ENCODE measurements at regions not wholly inside any gene's neighbourhood (a gene's known extent, or its start where the extent isn't known, plus 50 kb on each side); places are given as distances from the start of the nearest gene placed in this dataset.
A peak's percentile ranks its signal among the peaks of the same experiment; 100 is the strongest.
"Not testable (repeated sequence)": the region's sequence is repeated elsewhere in the genome, so short reads cannot be mapped to it uniquely, and the experiment has no call there.

DNA sequence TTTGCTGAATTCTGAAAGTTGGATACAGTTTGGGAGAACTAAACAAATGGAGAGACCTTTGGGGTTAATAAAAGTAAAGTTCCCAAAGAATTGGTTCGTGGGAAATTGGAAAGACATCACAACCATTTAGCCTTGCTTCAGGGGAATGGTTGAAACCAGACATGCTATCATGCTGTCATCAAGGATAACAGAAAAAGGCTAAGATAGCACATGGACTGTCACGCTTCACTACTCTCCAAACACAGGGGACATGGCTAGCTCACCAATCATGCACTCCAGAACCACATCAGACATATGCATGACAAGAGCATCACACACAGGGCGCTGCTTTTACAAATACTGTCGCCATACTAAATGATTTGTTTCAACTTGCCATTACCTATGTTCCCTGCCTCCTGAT is 671.7 kb upstream of the ROBO1 start:
- no peak for DNase-seq

- DNase-seq = no peak
These were observed 666.6 kb upstream of the ROBO1 start for GRCh38 chr3:80434366-80434765.

GRCh38 chr3:80424951-80425350 is 657.2 kb upstream of the ROBO1 start:
- no peak for DNase-seq

DNA sequence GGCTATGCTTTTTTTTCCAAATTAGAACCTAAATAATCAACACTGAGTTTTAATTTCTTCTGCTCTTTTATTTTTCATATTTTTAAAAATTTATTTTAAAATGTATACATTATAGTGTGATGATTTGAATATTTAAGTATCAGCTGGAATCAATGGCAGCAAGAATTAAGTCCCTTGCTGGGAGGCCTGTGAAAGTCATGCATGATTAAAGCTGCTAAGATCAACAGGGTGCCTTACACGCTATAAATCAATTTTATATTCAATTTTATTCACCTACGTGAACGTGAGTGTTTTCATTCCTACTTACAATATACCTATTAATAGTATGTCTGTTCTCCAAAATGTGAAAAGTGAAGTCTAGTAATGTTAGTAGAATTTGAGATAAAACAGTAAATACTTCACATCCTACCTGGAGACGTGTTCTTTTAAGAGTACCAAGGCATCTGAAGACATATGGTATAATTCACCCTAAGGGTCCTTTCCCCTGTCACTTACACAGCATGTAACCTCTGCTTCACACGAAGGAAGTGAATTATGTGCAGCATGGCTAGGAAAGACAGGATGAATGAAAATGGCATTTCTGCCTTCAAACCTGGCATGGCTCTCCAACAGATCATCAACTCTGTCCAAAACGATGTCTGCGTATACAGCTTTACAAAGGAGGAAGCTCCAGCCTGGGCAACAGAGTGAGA is 640.4 kb upstream of the ROBO1 start:
- no peak for DNase-seq

- no peak for DNase-seq
These were observed 637.8 kb upstream of the ROBO1 start for GRCh38 chr3:80405618-80406017.

- DNase-seq = no peak
These were observed 627.2 kb upstream of the ROBO1 start for GRCh38 chr3:80395023-80395422.

DNA sequence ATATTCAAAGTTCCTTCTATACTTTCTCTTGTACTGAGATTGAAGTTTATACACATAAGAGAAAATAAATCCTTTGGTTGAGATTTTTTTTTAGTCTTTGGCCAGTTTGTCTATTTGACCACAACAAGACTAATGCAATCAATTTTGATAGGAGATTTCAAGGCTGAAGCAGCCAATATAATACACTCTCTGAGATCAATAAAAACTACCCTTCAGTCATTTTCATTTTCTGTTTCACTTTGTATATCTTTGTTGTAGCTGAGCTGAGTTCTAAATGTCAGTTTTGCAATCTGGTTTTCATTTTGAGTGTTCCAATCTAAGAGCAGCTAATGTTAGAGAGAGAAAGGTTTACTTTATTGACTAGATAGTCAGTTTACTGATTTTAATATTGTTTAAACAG is 623.8 kb upstream of the ROBO1 start:
- no peak for DNase-seq

DNA sequence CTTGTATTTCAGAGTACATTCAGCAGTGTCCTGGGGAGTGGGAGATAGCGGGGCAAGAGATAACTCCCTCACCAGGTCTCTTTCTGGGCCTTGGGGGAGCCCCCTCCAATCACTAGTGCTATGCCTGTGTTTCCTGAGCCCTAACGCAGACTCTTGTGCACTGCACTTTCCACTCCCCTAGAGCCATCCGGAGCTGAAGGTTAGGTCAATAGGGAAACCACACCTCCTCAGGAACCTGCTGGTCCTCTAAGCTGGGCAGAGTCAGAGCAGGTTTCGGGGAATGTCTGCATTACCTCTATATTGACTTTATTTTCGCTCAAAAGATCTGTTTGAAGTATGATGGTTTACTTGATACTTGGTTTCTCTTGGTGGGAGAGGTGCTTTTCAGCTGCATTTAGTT is 617.0 kb upstream of the ROBO1 start:
- no peak for DNase-seq

- no peak for DNase-seq
These were observed 606.6 kb upstream of the ROBO1 start for GRCh38 chr3:80374423-80374822.

DNA sequence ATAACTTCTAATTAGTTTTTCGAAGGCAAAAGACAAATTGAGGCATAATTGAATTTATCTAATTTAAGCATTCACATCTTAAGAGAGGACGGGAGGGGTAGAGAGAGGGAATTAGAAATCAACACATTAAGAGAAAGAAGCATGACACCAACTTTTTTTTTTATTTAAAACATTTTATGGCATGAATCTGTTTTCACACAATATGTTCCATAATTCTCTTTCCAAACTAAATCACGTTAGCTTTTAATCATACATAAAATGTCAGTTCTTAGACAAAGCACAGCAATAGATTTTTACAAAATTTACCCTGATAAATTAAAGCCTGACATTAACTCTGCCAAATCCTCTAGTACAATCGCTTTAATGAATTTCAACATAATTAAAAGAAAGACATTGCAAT is 600.8 kb upstream of the ROBO1 start:
- DNase-seq = no peak

- no peak for DNase-seq
These were observed 599.2 kb upstream of the ROBO1 start for GRCh38 chr3:80366808-80367548.

DNA sequence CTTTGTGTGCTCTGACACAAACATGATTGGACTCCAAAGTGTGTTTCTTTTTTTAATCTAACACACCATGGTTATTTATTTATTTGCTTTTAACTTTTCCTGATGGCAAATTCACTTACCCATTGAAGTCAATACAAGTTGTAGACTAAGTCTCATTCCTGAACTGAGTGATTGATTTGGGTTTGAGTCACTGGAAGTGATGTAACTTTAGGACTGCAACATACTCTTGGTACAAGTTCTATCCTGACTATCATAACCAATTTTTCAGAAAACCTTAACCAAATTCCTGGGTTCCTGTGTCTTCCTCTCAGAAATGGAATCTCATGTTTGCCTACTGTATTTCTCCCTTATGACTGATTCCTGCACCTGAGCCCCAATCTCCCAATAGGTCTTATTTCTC is 590.0 kb upstream of the ROBO1 start:
- DNase-seq = no peak

DNA sequence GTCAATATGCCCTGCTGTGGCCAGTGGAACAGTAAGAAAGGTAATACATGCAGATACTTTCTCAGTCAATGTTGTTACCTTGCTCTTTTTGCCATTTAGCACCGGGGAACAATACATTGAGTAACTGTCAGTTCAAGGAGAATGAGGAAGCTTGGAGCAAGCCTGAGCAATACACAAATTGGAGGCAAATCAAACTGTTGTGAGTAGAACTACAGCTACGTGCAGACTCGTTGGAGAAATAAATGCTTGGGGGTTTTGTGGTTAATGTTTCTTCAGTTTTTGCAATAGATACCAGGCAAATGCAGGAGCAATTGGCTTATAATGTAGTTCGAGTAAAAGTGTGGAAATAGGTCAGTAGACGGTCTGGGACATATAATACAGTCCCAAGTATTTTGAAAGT is 587.3 kb upstream of the ROBO1 start:
- DNase-seq = no peak

DNA sequence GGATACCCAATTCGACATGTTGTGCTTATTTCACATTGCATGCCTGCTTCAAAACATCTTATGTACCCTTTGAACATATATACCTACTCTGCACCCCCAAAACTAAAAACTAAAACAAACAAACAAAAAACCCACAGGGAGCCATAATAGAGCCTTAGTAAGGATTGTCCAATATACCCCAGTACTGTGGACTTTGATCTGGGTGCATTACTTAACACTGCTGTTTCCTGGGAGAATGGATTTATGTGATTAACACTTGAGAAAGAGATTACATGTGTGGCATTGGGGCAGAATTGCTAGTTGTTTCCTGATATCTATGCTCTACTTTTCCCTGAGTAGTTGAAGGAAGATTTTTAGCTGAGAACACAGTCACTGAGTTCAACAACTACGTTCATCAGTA is 583.4 kb upstream of the ROBO1 start:
- DNase-seq = no peak

GRCh38 chr3:80350771-80351170 is 583.0 kb upstream of the ROBO1 start:
- DNase-seq = no peak

GRCh38 chr3:80338366-80338765 is 570.6 kb upstream of the ROBO1 start:
- no peak for DNase-seq

GRCh38 chr3:80334534-80334933 is 566.7 kb upstream of the ROBO1 start:
- DNase-seq = no peak

- DNase-seq = peak; percentile 2
These were observed 563.8 kb upstream of the ROBO1 start for GRCh38 chr3:80331494-80332170.

GRCh38 chr3:80314541-80314940 is 546.7 kb upstream of the ROBO1 start:
- DNase-seq = not testable (repeated sequence)

DNA sequence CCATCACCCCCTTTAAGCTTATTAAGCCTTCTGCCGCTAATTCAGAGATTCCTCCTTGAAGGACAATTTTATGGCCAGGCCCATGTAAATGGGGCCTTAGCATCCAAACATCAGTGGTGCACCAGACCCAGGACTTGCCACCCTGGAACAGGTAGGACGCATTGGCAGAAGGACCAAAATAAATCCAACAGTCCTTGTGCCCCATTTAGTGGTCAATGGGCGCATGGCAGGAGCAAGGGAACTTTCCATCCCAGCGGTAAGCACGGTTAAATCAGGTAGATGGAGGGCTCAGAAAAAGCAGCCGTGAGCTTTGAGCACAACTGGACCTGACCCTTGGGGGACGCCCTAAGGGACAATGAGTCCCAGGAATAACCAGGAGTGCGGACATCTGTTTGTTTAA is 540.8 kb upstream of the ROBO1 start:
- DNase-seq = no peak

DNA sequence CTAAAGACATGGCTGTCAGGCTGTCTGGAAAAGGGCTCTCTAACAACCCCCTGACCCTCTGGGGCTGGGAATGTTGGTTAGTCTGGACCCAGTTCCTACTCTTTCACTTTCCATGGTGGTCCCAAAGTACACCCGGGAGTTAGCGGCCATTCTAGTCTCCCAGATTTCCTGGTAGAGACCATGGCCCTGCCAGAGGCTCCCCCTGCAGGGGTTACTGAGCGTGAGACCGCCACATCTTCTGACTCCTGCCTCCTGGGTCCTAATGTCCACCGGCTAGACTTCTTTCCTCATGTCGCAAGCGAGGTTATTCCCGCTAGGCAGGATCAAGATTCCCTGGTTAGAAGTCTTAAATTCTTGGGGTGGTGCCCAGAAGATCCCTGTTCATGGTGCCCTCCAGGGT is 540.0 kb upstream of the ROBO1 start:
- DNase-seq = no peak

GRCh38 chr3:80297720-80298119 is 529.9 kb upstream of the ROBO1 start:
- DNase-seq = no peak

- no peak for DNase-seq
These were observed 517.6 kb upstream of the ROBO1 start for GRCh38 chr3:80285388-80285787.

- no peak for DNase-seq
These were observed 516.0 kb upstream of the ROBO1 start for GRCh38 chr3:80283783-80284182.
